ENCODE measurements at regions not wholly inside any gene's neighbourhood (a gene's known extent, or its start where the extent isn't known, plus 50 kb on each side); places are given as distances from the start of the nearest gene placed in this dataset.

DNA sequence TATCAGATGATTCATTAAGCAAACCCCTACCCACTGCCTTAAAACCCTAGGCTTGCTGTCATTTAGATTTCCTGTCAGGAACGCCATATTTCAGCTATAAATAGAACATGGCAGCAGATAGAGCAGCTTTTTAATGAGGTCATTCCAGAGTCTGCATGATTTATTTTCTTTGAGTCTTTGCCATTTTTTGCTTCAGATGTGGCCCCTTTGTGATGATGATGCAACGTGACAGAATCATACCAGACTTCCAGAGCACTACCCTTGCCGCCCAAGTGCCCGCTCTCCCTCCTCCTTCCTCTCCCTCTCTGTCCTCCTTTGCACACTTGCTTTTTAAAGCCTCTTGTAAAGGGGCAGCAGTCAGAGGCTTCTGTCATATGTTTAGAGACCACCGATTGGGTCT is 55.5 kb upstream of the TRIM67 start (continued):
- TF ChIP-seq ZBTB11 (tag by site-specific recombination; conservative IDR thresholded peaks at IDR 0.05; ENCODE audit: low read depth) (no peak), ZNF529 (tag by site-specific recombination; IDR thresholded peaks at IDR 0.05; ENCODE audit: insufficient replicate concordance) (peak; percentile 27), ZNF350 (tag by site-specific recombination; IDR thresholded peaks at IDR 0.05) (no peak), IKZF3 (tag by site-specific recombination; IDR thresholded peaks at IDR 0.05) (peak; percentile 85), ZFP69B (tag by site-specific recombination; IDR thresholded peaks at IDR 0.05) (peak; percentile 95), BCL11A (tag by site-specific recombination; IDR thresholded peaks at IDR 0.05; ENCODE audit: low read depth) (peak; percentile 72; the same call in 1 of the 2 replicates), ZNF114 (tag by site-specific recombination; IDR thresholded peaks at IDR 0.05) (no peak), ZNF837 (tag by site-specific recombination; IDR thresholded peaks at IDR 0.05) (no peak), ZNF26 (tag by site-specific recombination; IDR thresholded peaks at IDR 0.05) (no peak), YY1 (tag by site-specific recombination; IDR thresholded peaks at IDR 0.05) (0 out of 2 replicates have a peak, but pooled peaks have one; percentile 47), SALL2 (tag by site-specific recombination; IDR thresholded peaks at IDR 0.05; ENCODE audit: borderline replicate concordance) (no peak), KLF10 (tag by site-specific recombination; IDR thresholded peaks at IDR 0.05) (peak; percentile 69), ZNF18 (tag by site-specific recombination; IDR thresholded peaks at IDR 0.05) (no peak; the same call in 1 of the 2 replicates), ZNF664 (tag by site-specific recombination; IDR thresholded peaks at IDR 0.05) (peak; percentile 75), ZNF280D (tag by site-specific recombination; IDR thresholded peaks at IDR 0.05) (0 out of 2 replicates have a peak, but pooled peaks have one; percentile 64), ZNF518A (tag by site-specific recombination; conservative IDR thresholded peaks at IDR 0.05; ENCODE audit: low read depth) (peak; percentile 61), GLI4 (tag by site-specific recombination; IDR thresholded peaks at IDR 0.05) (no peak), ZNF629 (tag by site-specific recombination; IDR thresholded peaks at IDR 0.05) (peak; percentile 96)
- TF ChIP-seq, protein P1, sequence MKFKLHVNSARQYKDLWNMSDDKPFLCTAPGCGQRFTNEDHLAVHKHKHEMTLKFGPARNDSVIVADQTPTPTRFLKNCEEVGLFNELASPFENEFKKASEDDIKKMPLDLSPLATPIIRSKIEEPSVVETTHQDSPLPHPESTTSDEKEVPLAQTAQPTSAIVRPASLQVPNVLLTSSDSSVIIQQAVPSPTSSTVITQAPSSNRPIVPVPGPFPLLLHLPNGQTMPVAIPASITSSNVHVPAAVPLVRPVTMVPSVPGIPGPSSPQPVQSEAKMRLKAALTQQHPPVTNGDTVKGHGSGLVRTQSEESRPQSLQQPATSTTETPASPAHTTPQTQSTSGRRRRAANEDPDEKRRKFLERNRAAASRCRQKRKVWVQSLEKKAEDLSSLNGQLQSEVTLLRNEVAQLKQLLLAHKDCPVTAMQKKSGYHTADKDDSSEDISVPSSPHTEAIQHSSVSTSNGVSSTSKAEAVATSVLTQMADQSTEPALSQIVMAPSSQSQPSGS (tag by site-specific recombination; IDR thresholded peaks at IDR 0.05; ENCODE audit: low read depth): peak; percentile 98

Measured in HEK293 (cell line).